ENCODE measurements at regions not wholly inside any gene's neighbourhood (a gene's known extent, or its start where the extent isn't known, plus 50 kb on each side); places are given as distances from the start of the nearest gene placed in this dataset.
"Not testable (repeated sequence)": the region's sequence is repeated elsewhere in the genome, so short reads cannot be mapped to it uniquely, and the experiment has no call there.

DNA sequence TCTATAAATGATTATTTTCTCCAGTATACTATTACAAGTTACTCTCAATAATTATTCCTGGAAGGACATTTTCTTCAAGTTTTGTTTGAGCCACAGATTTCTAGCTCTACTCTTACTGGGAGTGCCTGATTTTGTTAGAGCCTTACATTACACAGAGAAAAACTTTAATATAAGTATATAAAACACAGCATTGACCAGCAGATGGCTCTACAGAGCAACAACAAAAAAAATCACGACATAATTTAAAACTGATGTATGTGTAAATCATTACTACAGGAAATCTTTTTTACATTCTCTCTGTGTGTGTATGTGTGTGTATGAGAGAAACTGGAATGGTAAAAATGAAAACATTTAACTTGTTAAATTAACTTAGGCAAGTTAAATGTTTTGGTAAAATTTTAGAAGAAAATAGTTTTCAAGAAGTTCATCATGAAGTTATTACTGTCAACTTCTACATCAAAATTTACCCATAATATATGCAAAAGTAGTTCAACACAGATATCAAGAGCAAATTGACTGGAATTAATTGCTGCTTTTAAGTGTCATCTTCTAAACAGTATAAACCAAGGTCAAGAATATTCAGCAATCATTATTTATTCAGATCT is 103.3 kb downstream of the MDH1 start:
- H3K9ac ChIP-seq (ENCODE audit: low read depth in 1 of 2, low read length in 2 of 2): no peak overlapping the region
- no peak overlapping the region for H3K27ac ChIP-seq (ENCODE audit: low read depth in 2 of 2, low read length in 2 of 2)
- H3K4me3 ChIP-seq (ENCODE audit: low read length in 2 of 2): no peak overlapping the region
- no peaks in the 10 kb centered on the region for H3K9me3 ChIP-seq (ENCODE audit: control insufficient read depth in 2 of 2, low read length in 2 of 2)
- H3K27me3 ChIP-seq (ENCODE audit: control insufficient read depth in 2 of 2, insufficient read depth in 2 of 2, low read length in 2 of 2): no peaks in the 10 kb centered on the region
- H3K4me1 ChIP-seq (ENCODE audit: control insufficient read depth in 2 of 2, insufficient read depth in 2 of 2, low read length in 2 of 2): no peaks in the 10 kb centered on the region
- no peaks in the 10 kb centered on the region for H3K36me3 ChIP-seq (ENCODE audit: control insufficient read depth in 2 of 2, insufficient read depth in 2 of 2, low read length in 2 of 2)

DNA sequence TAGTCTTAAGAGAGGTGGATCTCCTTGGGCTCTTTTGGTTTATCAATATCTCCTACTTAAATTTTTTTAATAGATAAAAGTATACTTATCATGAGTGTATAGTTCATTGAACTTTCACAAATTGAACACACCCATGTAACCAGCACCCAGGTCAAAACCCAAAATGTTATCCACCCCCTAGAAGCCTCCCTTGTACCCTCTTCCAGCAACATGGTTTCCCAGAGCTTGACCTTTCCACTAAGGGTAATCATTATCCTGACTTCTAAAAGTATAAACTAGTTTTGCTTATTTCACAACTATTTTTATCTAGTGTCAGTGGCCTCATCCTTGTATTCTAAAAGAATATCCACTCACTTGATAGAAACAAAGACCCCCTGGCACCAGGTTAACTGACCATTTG is 106.8 kb downstream of the MDH1 start:
- Histone ChIP-seq H3K27ac (ENCODE audit: low read depth in 2 of 2, low read length in 2 of 2) (no peak overlapping the region), H3K9ac (ENCODE audit: low read depth in 1 of 2, low read length in 2 of 2) (no peak overlapping the region), H3K27me3 (ENCODE audit: control insufficient read depth in 2 of 2, insufficient read depth in 2 of 2, low read length in 2 of 2) (no peaks in the 10 kb centered on the region), H3K4me1 (ENCODE audit: control insufficient read depth in 2 of 2, insufficient read depth in 2 of 2, low read length in 2 of 2) (peaks cover 3 to 14% of the 10 kb centered on the region in 2 donors), H3K36me3 (ENCODE audit: control insufficient read depth in 2 of 2, insufficient read depth in 2 of 2, low read length in 2 of 2) (no peaks in the 10 kb centered on the region), H3K4me3 (ENCODE audit: low read length in 2 of 2) (no peak overlapping the region), H3K9me3 (ENCODE audit: control insufficient read depth in 2 of 2, low read length in 2 of 2) (no peaks in the 10 kb centered on the region)

DNA sequence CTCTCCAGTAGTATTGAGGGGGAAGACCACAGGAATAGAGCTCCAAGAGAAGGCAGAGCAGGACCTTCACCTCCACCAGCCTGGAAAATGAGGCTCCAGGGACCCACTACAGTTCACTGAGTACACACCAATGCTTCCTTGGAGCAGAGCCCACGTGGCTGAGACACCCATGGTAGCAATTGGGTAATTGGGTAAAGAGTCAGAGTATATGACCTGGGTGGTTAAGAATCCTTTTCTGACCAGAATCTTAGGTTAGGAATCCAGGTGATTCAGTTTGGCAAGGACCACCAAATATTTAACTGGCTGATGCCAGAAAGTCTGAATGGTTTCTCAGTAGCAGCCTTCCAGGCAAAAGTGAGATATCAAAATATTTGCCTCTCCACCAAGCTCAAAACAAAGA is 107.7 kb downstream of the MDH1 start:
- H3K4me1 ChIP-seq (ENCODE audit: control insufficient read depth in 2 of 2, insufficient read depth in 2 of 2, low read length in 2 of 2): peaks cover 3 to 14% of the 10 kb centered on the region in 2 donors
- H3K36me3 ChIP-seq (ENCODE audit: control insufficient read depth in 2 of 2, insufficient read depth in 2 of 2, low read length in 2 of 2): no peaks in the 10 kb centered on the region
- H3K9me3 ChIP-seq (ENCODE audit: control insufficient read depth in 2 of 2, low read length in 2 of 2): no peaks in the 10 kb centered on the region
- no peak overlapping the region for H3K4me3 ChIP-seq (ENCODE audit: low read length in 2 of 2)
- H3K27me3 ChIP-seq (ENCODE audit: control insufficient read depth in 2 of 2, insufficient read depth in 2 of 2, low read length in 2 of 2): no peaks in the 10 kb centered on the region
- H3K9ac ChIP-seq (ENCODE audit: low read depth in 1 of 2, low read length in 2 of 2): no peak overlapping the region
- no peak overlapping the region for H3K27ac ChIP-seq (ENCODE audit: low read depth in 2 of 2, low read length in 2 of 2)

DNA sequence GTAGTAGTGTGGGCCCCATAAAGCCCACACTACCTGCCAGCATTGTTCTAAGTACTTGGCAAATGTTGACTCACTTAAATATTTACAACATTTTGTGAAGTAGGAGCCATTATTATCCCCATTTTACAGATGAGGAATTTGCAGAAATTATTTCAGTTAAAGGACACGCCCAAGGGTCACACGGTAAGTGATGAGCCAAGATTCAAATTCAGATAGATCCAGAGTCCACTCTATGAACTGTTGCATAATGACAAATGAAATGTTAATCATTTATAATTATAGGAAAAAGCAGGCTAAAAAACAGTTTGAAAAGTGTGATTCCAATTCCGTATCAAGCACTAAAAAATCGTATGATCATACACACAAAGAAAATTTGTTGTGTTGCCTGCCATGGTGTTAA is 108.4 kb downstream of the MDH1 start:
- H3K36me3 ChIP-seq (ENCODE audit: control insufficient read depth in 2 of 2, insufficient read depth in 2 of 2, low read length in 2 of 2): no peaks in the 10 kb centered on the region
- peaks cover 3 to 14% of the 10 kb centered on the region in 2 donors for H3K4me1 ChIP-seq (ENCODE audit: control insufficient read depth in 2 of 2, insufficient read depth in 2 of 2, low read length in 2 of 2)
- H3K9me3 ChIP-seq (ENCODE audit: control insufficient read depth in 2 of 2, low read length in 2 of 2): no peaks in the 10 kb centered on the region
- H3K4me3 ChIP-seq (ENCODE audit: low read length in 2 of 2): no peak overlapping the region
- H3K9ac ChIP-seq (ENCODE audit: low read depth in 1 of 2, low read length in 2 of 2): no peak overlapping the region
- H3K27ac ChIP-seq (ENCODE audit: low read depth in 2 of 2, low read length in 2 of 2): no peak overlapping the region
- no peaks in the 10 kb centered on the region for H3K27me3 ChIP-seq (ENCODE audit: control insufficient read depth in 2 of 2, insufficient read depth in 2 of 2, low read length in 2 of 2)

DNA sequence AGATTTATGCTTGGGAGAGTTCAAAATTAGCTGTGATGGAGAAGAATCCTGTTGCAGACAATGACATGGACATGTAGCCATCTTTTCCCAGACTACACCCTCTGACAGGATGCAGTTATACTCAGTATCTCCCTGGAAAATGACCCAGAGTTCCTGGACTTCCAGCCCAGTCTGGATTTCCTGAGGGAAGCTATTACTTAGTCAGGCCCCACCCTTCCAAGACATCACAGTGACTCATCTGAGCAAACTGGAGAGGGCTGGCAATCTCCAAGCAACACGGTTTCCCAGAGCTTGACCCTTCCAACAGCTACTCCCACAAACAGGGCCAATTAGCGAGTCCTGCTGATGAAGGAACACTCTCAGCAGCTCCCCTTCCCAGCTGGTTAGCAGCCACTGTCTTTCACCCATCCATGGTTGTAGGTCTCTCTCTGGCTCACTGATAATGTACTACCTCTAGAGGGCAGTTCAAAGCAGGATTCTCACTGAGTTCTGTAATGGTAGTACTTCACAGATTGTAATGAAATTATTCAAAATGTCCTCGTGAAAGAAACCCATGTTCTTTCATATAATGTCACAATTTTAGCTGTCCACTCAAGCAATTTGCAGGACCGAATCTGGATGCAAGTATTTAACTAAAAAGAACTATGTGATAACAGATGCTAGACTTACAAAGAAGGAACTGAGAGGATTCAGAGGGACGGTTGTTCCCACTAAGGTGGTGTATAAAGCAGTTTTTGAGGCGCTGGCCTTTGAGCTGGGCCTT is 110.2 kb downstream of the MDH1 start:
- H3K4me1 ChIP-seq (ENCODE audit: control insufficient read depth in 2 of 2, insufficient read depth in 2 of 2, low read length in 2 of 2): peaks cover 3 to 14% of the 10 kb centered on the region in 2 donors
- peak overlapping the region; percentile 61 to 66 for H3K27ac ChIP-seq (ENCODE audit: low read depth in 2 of 2, low read length in 2 of 2)
- no peaks in the 10 kb centered on the region for H3K27me3 ChIP-seq (ENCODE audit: control insufficient read depth in 2 of 2, insufficient read depth in 2 of 2, low read length in 2 of 2)
- H3K36me3 ChIP-seq (ENCODE audit: control insufficient read depth in 2 of 2, insufficient read depth in 2 of 2, low read length in 2 of 2): no peaks in the 10 kb centered on the region
- no peak overlapping the region for H3K9ac ChIP-seq (ENCODE audit: low read depth in 1 of 2, low read length in 2 of 2)
- no peaks in the 10 kb centered on the region for H3K9me3 ChIP-seq (ENCODE audit: control insufficient read depth in 2 of 2, low read length in 2 of 2)
- H3K4me3 ChIP-seq (ENCODE audit: low read length in 2 of 2): peak overlapping the region in 1 of 2 donors; percentile 13

DNA sequence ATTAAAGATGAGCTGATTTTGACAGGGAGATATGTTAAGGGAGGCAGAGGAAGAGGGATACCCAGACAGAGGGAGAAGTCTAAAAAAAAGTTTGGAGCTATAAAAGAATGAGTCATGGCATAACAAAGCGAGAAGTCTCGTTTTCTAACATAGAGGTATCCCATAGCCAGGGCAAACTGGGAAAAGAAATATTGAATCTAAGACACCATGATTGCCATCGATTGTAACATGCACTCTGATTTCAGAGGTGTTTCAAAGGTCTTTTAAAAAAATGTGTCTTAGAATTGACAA is 110.7 kb downstream of the MDH1 start:
- Histone ChIP-seq H3K27me3 (ENCODE audit: control insufficient read depth in 2 of 2, insufficient read depth in 2 of 2, low read length in 2 of 2) (no peaks in the 10 kb centered on the region), H3K9me3 (ENCODE audit: control insufficient read depth in 2 of 2, low read length in 2 of 2) (no peaks in the 10 kb centered on the region), H3K4me3 (ENCODE audit: low read length in 2 of 2) (no peak overlapping the region), H3K9ac (ENCODE audit: low read depth in 1 of 2, low read length in 2 of 2) (no peak overlapping the region), H3K4me1 (ENCODE audit: control insufficient read depth in 2 of 2, insufficient read depth in 2 of 2, low read length in 2 of 2) (peaks cover 3 to 14% of the 10 kb centered on the region in 2 donors), H3K36me3 (ENCODE audit: control insufficient read depth in 2 of 2, insufficient read depth in 2 of 2, low read length in 2 of 2) (no peaks in the 10 kb centered on the region), H3K27ac (ENCODE audit: low read depth in 2 of 2, low read length in 2 of 2) (peak overlapping the region; percentile 29 to 66)

DNA sequence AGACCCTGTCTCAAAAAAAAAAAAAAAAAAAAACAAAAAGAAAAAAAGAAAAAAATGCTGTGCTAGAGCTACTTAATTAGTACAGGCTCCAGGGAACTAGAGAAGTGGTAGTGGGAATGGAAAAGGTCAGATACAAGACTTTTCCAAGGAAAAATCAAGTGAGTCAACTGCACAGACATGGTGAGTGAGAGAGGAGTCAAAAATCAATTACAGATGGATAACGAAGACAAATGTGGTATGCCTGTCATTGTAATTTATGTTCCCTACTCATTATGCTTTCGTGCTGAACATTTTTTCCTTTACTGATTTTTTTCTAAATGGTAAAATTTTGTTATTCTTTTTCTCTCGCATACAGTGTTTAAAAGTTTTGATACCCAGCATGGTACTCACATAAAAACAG is 111.5 kb downstream of the MDH1 start:
- peaks cover 3 to 14% of the 10 kb centered on the region in 2 donors for H3K4me1 ChIP-seq (ENCODE audit: control insufficient read depth in 2 of 2, insufficient read depth in 2 of 2, low read length in 2 of 2)

DNA sequence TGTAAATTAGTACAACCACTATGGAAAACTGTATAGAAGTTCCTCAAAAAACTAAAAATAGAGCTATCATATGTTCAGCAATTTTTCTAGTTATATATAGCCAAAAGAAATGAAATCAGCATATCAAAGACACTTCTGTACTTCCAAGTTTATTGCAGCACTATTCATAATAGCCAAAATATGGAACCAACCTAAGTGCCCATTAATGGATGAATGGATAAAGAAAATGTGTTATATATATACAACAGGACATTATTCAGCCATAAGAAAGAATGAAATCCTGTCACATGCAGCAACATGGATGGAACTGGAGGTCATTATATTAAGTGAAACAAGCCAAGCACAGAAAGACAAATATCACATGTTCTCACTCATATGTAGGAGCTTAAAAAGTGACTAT is 112.6 kb downstream of the MDH1 start:
- Histone ChIP-seq H3K9ac (ENCODE audit: low read depth in 1 of 2, low read length in 2 of 2) (no peak overlapping the region), H3K36me3 (ENCODE audit: control insufficient read depth in 2 of 2, insufficient read depth in 2 of 2, low read length in 2 of 2) (no peaks in the 10 kb centered on the region), H3K27me3 (ENCODE audit: control insufficient read depth in 2 of 2, insufficient read depth in 2 of 2, low read length in 2 of 2) (no peaks in the 10 kb centered on the region), H3K4me1 (ENCODE audit: control insufficient read depth in 2 of 2, insufficient read depth in 2 of 2, low read length in 2 of 2) (peaks cover 3 to 14% of the 10 kb centered on the region in 2 donors), H3K4me3 (ENCODE audit: low read length in 2 of 2) (no peak overlapping the region), H3K27ac (ENCODE audit: low read depth in 2 of 2, low read length in 2 of 2) (no peak overlapping the region), H3K9me3 (ENCODE audit: control insufficient read depth in 2 of 2, low read length in 2 of 2) (no peaks in the 10 kb centered on the region)

More for the DNA sequence above, 111.5 kb downstream of the MDH1 start:
- Histone ChIP-seq H3K9ac (ENCODE audit: low read depth in 1 of 2, low read length in 2 of 2) (no peak overlapping the region), H3K27ac (ENCODE audit: low read depth in 2 of 2, low read length in 2 of 2) (no peak overlapping the region), H3K36me3 (ENCODE audit: control insufficient read depth in 2 of 2, insufficient read depth in 2 of 2, low read length in 2 of 2) (no peaks in the 10 kb centered on the region), H3K4me3 (ENCODE audit: low read length in 2 of 2) (no peak overlapping the region), H3K9me3 (ENCODE audit: control insufficient read depth in 2 of 2, low read length in 2 of 2) (no peaks in the 10 kb centered on the region), H3K27me3 (ENCODE audit: control insufficient read depth in 2 of 2, insufficient read depth in 2 of 2, low read length in 2 of 2) (no peaks in the 10 kb centered on the region)

DNA sequence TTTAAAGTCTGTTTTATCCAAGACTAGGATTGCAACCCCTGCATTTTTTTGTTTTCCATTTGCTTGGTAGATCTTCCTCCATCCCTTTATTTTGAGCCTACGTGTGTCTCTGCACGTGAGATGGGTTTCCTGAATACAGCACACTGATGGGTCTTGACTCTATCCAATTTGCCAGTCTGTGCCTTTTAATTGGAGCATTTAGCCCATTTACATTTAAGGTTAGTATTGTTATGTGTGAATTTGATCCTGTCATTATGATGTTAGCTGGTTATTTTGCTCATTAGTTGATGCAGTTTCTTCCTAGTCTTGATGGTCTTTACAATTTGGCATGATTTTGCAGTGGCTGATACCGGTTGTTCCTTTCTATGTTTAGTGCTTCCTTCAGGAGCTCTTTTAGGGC is 117.3 kb downstream of the MDH1 start:
- not testable (repeated sequence) for H3K27ac ChIP-seq (ENCODE audit: low read depth in 2 of 2, low read length in 2 of 2); H3K9me3 ChIP-seq (ENCODE audit: control insufficient read depth in 2 of 2, low read length in 2 of 2); H3K9ac ChIP-seq (ENCODE audit: low read depth in 1 of 2, low read length in 2 of 2); H3K4me3 ChIP-seq (ENCODE audit: low read length in 2 of 2); H3K36me3 ChIP-seq (ENCODE audit: control insufficient read depth in 2 of 2, insufficient read depth in 2 of 2, low read length in 2 of 2); H3K27me3 ChIP-seq (ENCODE audit: control insufficient read depth in 2 of 2, insufficient read depth in 2 of 2, low read length in 2 of 2); H3K4me1 ChIP-seq (ENCODE audit: control insufficient read depth in 2 of 2, insufficient read depth in 2 of 2, low read length in 2 of 2)

DNA sequence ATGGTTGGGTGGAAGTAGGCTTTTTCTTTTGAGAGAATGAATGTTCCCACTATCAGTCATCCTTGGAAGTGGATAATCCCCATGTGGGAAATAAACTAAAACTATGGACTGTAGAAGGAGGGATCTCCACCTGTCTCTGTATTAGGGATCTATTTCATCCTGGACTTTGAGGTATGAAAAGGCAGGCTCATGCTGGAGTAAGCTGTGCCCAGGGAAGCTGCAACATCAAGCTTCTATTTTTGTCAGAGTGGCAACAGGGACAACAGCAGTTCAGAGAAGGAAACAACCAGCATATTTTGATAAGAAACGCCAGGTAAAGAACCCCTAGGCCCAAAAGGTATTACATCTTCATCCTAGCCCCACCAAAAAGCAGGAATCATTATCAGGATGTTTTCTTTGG is 122.0 kb downstream of the MDH1 start:
- no peaks in the 10 kb centered on the region for H3K9me3 ChIP-seq (ENCODE audit: control insufficient read depth in 2 of 2, low read length in 2 of 2)
- H3K4me3 ChIP-seq (ENCODE audit: low read length in 2 of 2): no peak overlapping the region
- H3K27ac ChIP-seq (ENCODE audit: low read depth in 2 of 2, low read length in 2 of 2): no peak overlapping the region
- no peaks in the 10 kb centered on the region for H3K27me3 ChIP-seq (ENCODE audit: control insufficient read depth in 2 of 2, insufficient read depth in 2 of 2, low read length in 2 of 2)
- H3K4me1 ChIP-seq (ENCODE audit: control insufficient read depth in 2 of 2, insufficient read depth in 2 of 2, low read length in 2 of 2): no peaks in the 10 kb centered on the region
- no peak overlapping the region for H3K9ac ChIP-seq (ENCODE audit: low read depth in 1 of 2, low read length in 2 of 2)
- H3K36me3 ChIP-seq (ENCODE audit: control insufficient read depth in 2 of 2, insufficient read depth in 2 of 2, low read length in 2 of 2): no peaks in the 10 kb centered on the region
